ENCODE measurements at regions not wholly inside any gene's neighbourhood (a gene's known extent, or its start where the extent isn't known, plus 50 kb on each side); places are given as distances from the start of the nearest gene placed in this dataset.

DNA sequence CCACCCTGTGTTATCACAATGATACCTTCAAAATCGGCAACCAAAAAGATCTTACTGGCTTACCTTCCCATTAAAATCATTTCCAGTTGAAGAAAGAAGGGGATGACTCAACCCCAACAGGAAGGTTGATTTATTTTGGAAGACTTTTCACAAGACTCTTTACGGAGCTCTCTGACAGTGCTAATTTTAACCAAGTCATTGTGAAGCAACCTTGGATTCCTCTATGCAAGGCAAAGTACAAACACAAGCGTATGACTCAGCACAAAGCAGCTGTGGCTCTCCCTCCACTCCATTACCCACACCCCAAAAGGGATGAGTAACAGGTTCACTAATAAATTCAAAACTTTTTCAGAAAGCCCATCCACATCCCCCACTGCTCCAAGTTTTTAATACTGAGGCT lies 213.8 kb upstream of the FGF13 start:
- H3K4me3 ChIP-seq (ENCODE audit: low read depth, low read length): no peak overlapping the region
- TF ChIP-seq, protein P1, sequence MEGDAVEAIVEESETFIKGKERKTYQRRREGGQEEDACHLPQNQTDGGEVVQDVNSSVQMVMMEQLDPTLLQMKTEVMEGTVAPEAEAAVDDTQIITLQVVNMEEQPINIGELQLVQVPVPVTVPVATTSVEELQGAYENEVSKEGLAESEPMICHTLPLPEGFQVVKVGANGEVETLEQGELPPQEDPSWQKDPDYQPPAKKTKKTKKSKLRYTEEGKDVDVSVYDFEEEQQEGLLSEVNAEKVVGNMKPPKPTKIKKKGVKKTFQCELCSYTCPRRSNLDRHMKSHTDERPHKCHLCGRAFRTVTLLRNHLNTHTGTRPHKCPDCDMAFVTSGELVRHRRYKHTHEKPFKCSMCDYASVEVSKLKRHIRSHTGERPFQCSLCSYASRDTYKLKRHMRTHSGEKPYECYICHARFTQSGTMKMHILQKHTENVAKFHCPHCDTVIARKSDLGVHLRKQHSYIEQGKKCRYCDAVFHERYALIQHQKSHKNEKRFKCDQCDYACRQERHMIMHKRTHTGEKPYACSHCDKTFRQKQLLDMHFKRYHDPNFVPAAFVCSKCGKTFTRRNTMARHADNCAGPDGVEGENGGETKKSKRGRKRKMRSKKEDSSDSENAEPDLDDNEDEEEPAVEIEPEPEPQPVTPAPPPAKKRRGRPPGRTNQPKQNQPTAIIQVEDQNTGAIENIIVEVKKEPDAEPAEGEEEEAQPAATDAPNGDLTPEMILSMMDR (IDR thresholded peaks at IDR 0.05; ENCODE audit: insufficient read depth, low read length): no peak
- peak; percentile 94 for DNase-seq (ENCODE audit: low read depth)

DNA sequence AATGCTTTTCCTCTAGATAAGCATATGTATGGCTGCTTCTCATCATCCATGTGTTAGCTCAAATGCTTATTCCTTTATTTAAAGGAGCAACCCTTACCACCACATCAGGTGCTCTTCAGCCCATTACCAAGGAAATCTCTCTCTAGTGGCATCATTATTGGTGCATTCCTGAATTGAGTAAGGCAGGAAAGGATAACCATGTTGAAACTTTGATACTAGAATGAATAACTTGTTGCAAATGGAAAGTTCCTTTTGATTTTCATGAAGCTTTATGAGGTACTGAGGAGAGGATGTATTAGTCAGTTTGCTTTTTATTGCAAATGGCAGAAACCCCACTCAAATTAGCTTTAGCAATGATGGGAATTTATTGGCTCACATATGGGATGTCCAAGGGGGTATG lies 212.3 kb upstream of the FGF13 start:
- H3K4me3 ChIP-seq (ENCODE audit: low read depth, low read length): no peak overlapping the region
- TF ChIP-seq, protein P1 (IDR thresholded peaks at IDR 0.05; ENCODE audit: insufficient read depth, low read length): no peak
- DNase-seq (ENCODE audit: low read depth): no peak

DNA sequence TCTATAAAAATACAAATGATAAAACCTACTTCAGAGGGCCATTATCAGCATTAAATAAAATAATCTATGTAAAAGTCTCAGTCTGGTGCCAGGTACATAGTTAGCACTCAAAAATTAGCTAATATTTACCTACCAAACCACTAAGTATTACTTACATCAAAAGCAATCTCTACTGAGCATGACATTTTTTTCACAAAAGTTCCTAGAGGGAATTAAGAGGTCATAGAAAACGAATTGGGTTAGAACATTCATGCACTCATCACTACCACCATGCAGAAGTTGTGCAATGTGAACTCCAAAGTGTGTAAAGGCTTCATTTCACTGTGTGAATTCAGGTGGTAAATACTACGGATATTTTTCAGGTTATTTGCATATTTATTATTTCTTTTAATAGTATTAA lies 209.5 kb upstream of the FGF13 start:
- DNase-seq (ENCODE audit: low read depth): no peak
- TF ChIP-seq, protein P1 (IDR thresholded peaks at IDR 0.05; ENCODE audit: insufficient read depth, low read length): no peak
- no peak overlapping the region for H3K4me3 ChIP-seq (ENCODE audit: low read depth, low read length)

DNA sequence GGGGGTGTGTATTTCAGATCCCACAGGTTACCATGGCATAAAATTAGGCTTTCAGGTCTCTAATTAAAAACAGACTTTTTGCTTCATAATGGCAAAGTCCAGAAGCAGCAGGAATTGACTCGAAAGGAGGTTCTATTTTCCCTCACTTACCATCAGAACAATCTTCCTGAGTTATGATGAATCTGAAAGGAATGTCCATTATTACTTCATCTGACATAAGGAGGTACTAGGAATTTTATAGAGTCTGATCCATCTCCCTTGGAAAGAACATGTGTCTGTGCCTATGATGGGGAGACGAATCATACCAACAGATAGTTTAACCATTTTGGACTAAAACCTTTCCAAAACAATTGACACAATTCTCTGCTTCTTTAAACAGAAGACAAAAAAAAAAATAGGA lies 206.3 kb upstream of the FGF13 start:
- DNase-seq (ENCODE audit: low read depth): peak; percentile 85
- no peak overlapping the region for H3K4me3 ChIP-seq (ENCODE audit: low read depth, low read length)
- TF ChIP-seq, protein P1 (IDR thresholded peaks at IDR 0.05; ENCODE audit: insufficient read depth, low read length): no peak

DNA sequence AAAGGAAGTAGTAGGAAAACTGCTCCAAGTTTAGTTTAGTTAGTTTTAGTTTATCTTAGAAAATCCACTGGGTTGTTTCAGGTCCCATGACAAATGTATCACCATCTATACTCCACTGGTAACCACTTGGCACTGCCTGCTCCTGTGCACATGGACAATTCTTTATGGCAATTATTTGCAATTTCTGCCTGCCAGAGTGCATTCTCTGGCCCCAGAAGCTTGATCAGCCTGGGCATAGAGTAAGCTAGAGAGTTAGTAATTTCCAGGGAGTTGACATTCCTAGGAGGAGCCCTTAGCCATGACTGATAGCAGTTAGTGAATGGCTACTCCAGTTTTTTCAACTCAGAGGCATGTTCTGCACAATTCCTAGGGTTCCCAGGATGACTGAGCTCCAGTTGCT lies 203.2 kb upstream of the FGF13 start:
- DNase-seq (ENCODE audit: low read depth): peak; percentile 53
- TF ChIP-seq, protein P1 (IDR thresholded peaks at IDR 0.05; ENCODE audit: insufficient read depth, low read length): no peak
- H3K4me3 ChIP-seq (ENCODE audit: low read depth, low read length): no peak overlapping the region

DNA sequence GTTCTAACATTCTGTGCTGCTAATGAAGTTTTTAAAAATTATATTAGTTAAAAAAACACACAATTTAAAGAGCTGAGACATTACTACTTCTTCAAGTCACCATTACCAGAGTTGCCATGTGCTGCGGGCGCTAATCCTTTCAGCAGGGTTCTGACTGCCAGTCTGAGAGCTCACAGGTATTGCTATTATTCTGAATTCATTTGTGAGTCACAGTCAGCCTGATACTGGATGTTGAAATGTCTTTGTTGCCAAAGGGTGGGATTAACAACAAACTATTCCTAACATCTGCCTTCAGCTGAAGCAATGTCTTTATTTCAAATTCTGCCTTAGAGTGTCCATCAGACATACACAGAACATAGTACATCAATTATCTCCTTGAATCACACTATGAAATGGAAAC lies 197.1 kb upstream of the FGF13 start:
- no peak overlapping the region for H3K4me3 ChIP-seq (ENCODE audit: low read depth, low read length)
- peak; percentile 30 for DNase-seq (ENCODE audit: low read depth)
- TF ChIP-seq, protein P1 (IDR thresholded peaks at IDR 0.05; ENCODE audit: insufficient read depth, low read length): no peak

Data from fibroblast of the aortic adventitia (primary cell).